Bronchial epithelial cell (primary cell): ENCODE measurements at regions not wholly inside any gene's neighbourhood (a gene's known extent, or its start where the extent isn't known, plus 50 kb on each side); places are given as distances from the start of the nearest gene placed in this dataset.
A peak's percentile ranks its signal among the peaks of the same experiment; 100 is the strongest.

Source experiments
- DNase-seq: peaks from one replicate; pipeline ENCODE4 v3.0.0-alpha.2; 2010; ENCODE audit warnings: low read depth
- FAIRE-seq: peaks from 2 replicates; lab custom pipeline; 2011; peaks lifted over from hg19 to GRCh38; lab: Jason Lieb, UNC
- H3K27me3 ChIP-seq: 2 replicates; pipeline ENCODE4 v1.5.1; 2011; ENCODE audit warnings: low read length; ENCODE audit not compliant: control insufficient read depth, insufficient read depth
- H3K36me3 ChIP-seq: 2 replicates; pipeline ENCODE4 v1.5.1; 2011; ENCODE audit warnings: low read length; ENCODE audit not compliant: control insufficient read depth, insufficient read depth
- H3K4me3 ChIP-seq: 2 replicates; pipeline ENCODE4 v1.5.1; 2011; ENCODE audit warnings: mild to moderate bottlenecking, low read depth, low read length, control low read depth
- CTCF ChIP-seq: IDR thresholded peaks from 2 replicates; pipeline ENCODE4 v1.5.1; 2011; ENCODE audit warnings: mild to moderate bottlenecking, moderate library complexity, low read length, control low read depth, inconsistent platforms; ENCODE audit not compliant: insufficient read depth, severe bottlenecking

GRCh38 chr5:63346451-63346850 lies 615.8 kb downstream of the HTR1A start:
- no peak overlapping the region for H3K4me3 ChIP-seq
- H3K36me3 ChIP-seq, result no peaks in the 10 kb centered on the region
- H3K27me3 ChIP-seq, result no peaks in the 10 kb centered on the region
- DNase-seq (peak; percentile 72), FAIRE-seq (no peak)
- TF ChIP-seq CTCF, result no peak

- Histone ChIP-seq H3K36me3 (no peaks in the 10 kb centered on the region), H3K4me3 (no peak overlapping the region), H3K27me3 (no peaks in the 10 kb centered on the region)
- FAIRE-seq (no peak), DNase-seq (no peak)
- TF ChIP-seq CTCF, result no peak
Observed at GRCh38 chr5:63341442-63341841, 620.8 kb downstream of the HTR1A start.

DNA sequence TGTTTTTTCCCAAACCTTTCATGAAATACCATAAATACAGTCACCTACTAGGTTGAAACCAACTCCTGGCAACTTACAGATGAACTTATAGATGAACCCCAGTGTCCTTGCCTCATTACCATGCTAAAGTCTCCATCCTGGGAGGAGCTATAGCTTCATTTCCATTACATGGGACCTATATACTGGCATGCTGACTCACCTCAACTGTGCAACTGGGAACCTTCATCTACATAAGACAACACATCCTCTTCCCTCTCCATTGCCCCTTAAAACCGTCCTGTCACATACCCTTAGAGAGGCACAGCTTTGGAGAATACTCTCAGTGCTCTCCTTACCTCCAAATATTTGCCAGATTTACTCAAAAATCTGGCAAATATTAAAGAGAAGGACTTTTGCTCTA lies 638.3 kb downstream of the HTR1A start:
- TF ChIP-seq CTCF, result no peak
- H3K36me3 ChIP-seq, result no peaks in the 10 kb centered on the region
- no peak overlapping the region for H3K4me3 ChIP-seq
- FAIRE-seq, result no peak
- DNase-seq, result no peak
- no peaks in the 10 kb centered on the region for H3K27me3 ChIP-seq

- Histone ChIP-seq H3K27me3 (no peaks in the 10 kb centered on the region), H3K36me3 (no peaks in the 10 kb centered on the region), H3K4me3 (no peak overlapping the region)
- FAIRE-seq, result no peak
- no peak for DNase-seq
- no peak for TF ChIP-seq CTCF
Observed at GRCh38 chr5:63314551-63314950, 647.7 kb downstream of the HTR1A start.

DNA sequence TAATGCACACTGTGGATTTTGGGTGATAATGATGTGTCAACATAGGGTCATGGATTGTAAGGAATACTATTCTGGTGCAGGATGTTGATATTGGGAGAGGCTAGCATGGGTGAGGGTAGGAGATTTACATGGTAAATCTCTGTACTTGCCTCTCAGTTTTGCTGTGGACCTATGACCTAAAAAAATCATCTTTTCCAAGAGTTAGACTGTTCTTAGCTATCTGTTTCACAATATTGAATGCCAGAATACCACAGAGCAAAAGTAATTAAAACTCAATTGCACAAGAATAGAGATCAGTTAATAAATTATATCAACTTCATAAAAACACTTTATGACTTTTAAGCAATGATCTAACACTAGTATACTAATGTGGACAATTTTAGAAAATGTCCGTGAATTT lies 651.6 kb downstream of the HTR1A start:
- FAIRE-seq, result no peak
- TF ChIP-seq CTCF, result no peak
- no peak for DNase-seq

DNA sequence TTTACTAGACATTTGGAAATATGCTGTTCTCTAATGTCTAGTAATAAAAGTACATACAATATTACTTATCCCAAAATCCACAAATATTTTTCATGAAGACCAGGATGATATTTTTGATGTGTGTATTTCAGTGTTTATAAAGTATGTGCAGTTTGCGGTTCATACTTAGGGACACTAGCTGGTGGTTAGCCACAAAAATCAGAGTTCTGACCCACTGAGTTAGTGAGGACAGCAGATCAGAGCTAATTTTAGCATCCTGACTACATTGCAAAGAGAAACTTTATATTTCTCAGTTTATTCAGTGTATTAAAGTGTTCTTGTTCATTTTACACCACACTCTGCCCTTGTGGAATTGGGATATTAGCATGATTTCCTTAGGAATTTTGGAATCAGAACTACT lies 655.3 kb downstream of the HTR1A start:
- DNase-seq (no peak), FAIRE-seq (no peak)
- TF ChIP-seq CTCF, result no peak
- no peak overlapping the region for H3K4me3 ChIP-seq
- no peaks in the 10 kb centered on the region for H3K27me3 ChIP-seq
- no peaks in the 10 kb centered on the region for H3K36me3 ChIP-seq

More for the DNA sequence above, 651.6 kb downstream of the HTR1A start:
- no peaks in the 10 kb centered on the region for H3K27me3 ChIP-seq
- H3K36me3 ChIP-seq, result no peaks in the 10 kb centered on the region
- no peak overlapping the region for H3K4me3 ChIP-seq
